SU-DHL-6 (cell line): ENCODE measurements at regions not wholly inside any gene's neighbourhood (a gene's known extent, or its start where the extent isn't known, plus 50 kb on each side); places are given as distances from the start of the nearest gene placed in this dataset.

Experiments
- H2AFZ ChIP-seq: fragments of 200-600 bp; sonication (generic); 2 replicates; pipeline ENCODE4 v1.6.1; 2014; ENCODE audit warnings: low read depth, mild to moderate bottlenecking, moderate library complexity, mixed read lengths, antibody characterized with exemption, low read length; ENCODE audit not compliant: severe bottlenecking
- H3F3A ChIP-seq: fragments of 200-600 bp; shearing (Covaris generic); 2 replicates; pipeline ENCODE4 v1.6.0; 2016; ENCODE audit warnings: antibody characterized with exemption, mild to moderate bottlenecking; ENCODE audit not compliant: insufficient read depth
- H3K27ac ChIP-seq: fragments of 200-600 bp; sonication (generic); 2 replicates; pipeline ENCODE4 v1.5.1; 2016; ENCODE audit warnings: low read depth, mild to moderate bottlenecking, low read length, moderate library complexity, mixed read lengths
- H3K27me3 ChIP-seq: fragments of 200-600 bp; sonication (generic), shearing (Covaris generic); 2 replicates; pipeline ENCODE4 v1.6.0; 2014; ENCODE audit warnings: mild to moderate bottlenecking, low read length
- H3K36me3 ChIP-seq: fragments of 200-600 bp; sonication (generic); 2 replicates; pipeline ENCODE4 v1.6.1; 2014; ENCODE audit warnings: mild to moderate bottlenecking, low read length, mixed read lengths
- H3K4me2 ChIP-seq: fragments of 300-600, 200-600 bp; shearing (Covaris generic), sonication (generic); 2 replicates; pipeline ENCODE4 v1.6.0; 2014; ENCODE audit warnings: low read length, low read depth, mild to moderate bottlenecking; ENCODE audit not compliant: poor library complexity, severe bottlenecking
- H3K4me3 ChIP-seq: fragments of 200-600 bp; sonication (generic); 2 replicates; pipeline ENCODE4 v1.5.1; 2014; ENCODE audit warnings: antibody characterized with exemption, low read length, mild to moderate bottlenecking, mixed read lengths; ENCODE audit not compliant: insufficient read depth, poor library complexity, severe bottlenecking
- H3K79me2 ChIP-seq: fragments of 200-600 bp; sonication (generic); 2 replicates; pipeline ENCODE4 v1.6.1; 2014; ENCODE audit warnings: mild to moderate bottlenecking, low read length, moderate library complexity; ENCODE audit not compliant: insufficient read depth
- H3K9ac ChIP-seq: fragments of 200-600 bp; sonication (generic); 2 replicates; pipeline ENCODE4 v1.7.0; 2014; ENCODE audit warnings: mild to moderate bottlenecking, low read length
- H3K9me2 ChIP-seq: fragments of 200-600 bp; sonication (generic); replicated peaks from 2 replicates; pipeline ENCODE4 v1.6.1; 2014; ENCODE audit warnings: low read length; ENCODE audit not compliant: insufficient read depth
- H3K9me3 ChIP-seq: fragments of 200-600 bp; sonication (generic); 2 replicates; pipeline ENCODE4 v1.6.1; 2014; ENCODE audit warnings: low read length, mixed read lengths; ENCODE audit not compliant: insufficient read depth
- H4K20me1 ChIP-seq: fragments of 200-600 bp; sonication (generic); 2 replicates; pipeline ENCODE4 v1.6.1; 2014; ENCODE audit warnings: low read depth, mild to moderate bottlenecking, antibody characterized with exemption, low read length, moderate library complexity, mixed read lengths
- EZH2phosphoT487 ChIP-seq: fragments of 200-600 bp; sonication (generic), shearing (Covaris generic); conservative IDR thresholded peaks from 2 replicates; pipeline ENCODE4 v1.6.1; 2018; ENCODE audit warnings: mild to moderate bottlenecking, antibody characterized with exemption, low read length, moderate library complexity, mixed read lengths
- TF ChIP-seq, protein P1 (sequence below): fragments of 200-600 bp; sonication (generic); IDR thresholded peaks from one replicate; pipeline ENCODE4 v1.5.1; 2017; ENCODE audit warnings: antibody characterized with exemption, mild to moderate bottlenecking, low read length, moderate library complexity; ENCODE audit not compliant: insufficient read depth, poor library complexity, severe bottlenecking

DNA sequence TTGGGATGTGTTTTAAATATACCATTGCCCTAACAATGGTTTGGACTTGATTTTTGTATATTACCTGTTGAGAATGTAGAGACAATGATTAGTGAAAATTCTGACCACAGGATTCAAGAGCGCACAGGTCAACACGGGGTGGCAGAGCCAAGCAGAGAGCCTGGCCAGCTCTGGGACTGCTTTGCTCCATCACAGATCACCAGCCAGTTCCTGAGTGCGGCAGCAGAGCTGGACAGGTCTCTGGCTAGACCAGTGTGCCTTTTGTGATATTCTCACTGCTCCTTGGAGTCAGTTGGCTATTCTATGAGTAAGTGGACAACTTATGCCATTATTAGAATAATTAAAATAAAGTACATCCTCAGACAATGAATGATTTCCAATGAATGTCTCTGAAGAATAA lies 351.2 kb upstream of the ATP10A start:
- no peaks in the 10 kb centered on the region for H3F3A ChIP-seq
- H3K36me3 ChIP-seq: no peaks in the 10 kb centered on the region
- no peaks in the 10 kb centered on the region for H3K9me2 ChIP-seq
- no peaks in the 10 kb centered on the region for H3K79me2 ChIP-seq
- no peak overlapping the region for H3K4me2 ChIP-seq
- no peaks in the 10 kb centered on the region for H4K20me1 ChIP-seq
- H3K9me3 ChIP-seq: no peaks in the 10 kb centered on the region
- H2AFZ ChIP-seq: no peak overlapping the region
- TF ChIP-seq EZH2phosphoT487: no peak
- TF ChIP-seq, protein P1, sequence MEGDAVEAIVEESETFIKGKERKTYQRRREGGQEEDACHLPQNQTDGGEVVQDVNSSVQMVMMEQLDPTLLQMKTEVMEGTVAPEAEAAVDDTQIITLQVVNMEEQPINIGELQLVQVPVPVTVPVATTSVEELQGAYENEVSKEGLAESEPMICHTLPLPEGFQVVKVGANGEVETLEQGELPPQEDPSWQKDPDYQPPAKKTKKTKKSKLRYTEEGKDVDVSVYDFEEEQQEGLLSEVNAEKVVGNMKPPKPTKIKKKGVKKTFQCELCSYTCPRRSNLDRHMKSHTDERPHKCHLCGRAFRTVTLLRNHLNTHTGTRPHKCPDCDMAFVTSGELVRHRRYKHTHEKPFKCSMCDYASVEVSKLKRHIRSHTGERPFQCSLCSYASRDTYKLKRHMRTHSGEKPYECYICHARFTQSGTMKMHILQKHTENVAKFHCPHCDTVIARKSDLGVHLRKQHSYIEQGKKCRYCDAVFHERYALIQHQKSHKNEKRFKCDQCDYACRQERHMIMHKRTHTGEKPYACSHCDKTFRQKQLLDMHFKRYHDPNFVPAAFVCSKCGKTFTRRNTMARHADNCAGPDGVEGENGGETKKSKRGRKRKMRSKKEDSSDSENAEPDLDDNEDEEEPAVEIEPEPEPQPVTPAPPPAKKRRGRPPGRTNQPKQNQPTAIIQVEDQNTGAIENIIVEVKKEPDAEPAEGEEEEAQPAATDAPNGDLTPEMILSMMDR: no peak
- H3K27ac ChIP-seq: no peak overlapping the region
- no peak overlapping the region for H3K4me3 ChIP-seq
- no peaks in the 10 kb centered on the region; the same call in 1 of the 2 replicates for H3K27me3 ChIP-seq
- H3K9ac ChIP-seq: no peak overlapping the region

DNA sequence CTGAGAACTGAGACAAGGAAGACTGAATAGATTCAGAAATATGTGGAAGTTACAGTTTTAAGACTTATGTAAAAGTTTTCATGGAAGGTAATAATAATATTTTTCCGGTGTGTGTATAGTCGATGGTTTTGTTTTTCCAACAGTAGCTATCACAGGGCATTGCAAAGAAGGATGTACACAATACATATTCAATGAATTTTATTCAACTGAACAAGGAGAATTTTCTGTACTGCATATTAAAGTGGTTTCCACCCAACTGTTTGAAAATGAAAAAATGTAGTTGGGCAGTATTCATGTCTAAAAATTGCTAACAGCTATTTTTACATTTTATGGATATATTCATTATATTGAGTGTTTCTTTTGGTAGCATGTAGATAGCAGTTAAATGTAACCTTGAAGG lies 350.3 kb upstream of the ATP10A start:
- Histone ChIP-seq H3K79me2 (no peaks in the 10 kb centered on the region), H3K9me3 (no peaks in the 10 kb centered on the region), H2AFZ (no peak overlapping the region), H4K20me1 (no peaks in the 10 kb centered on the region), H3K9me2 (no peaks in the 10 kb centered on the region), H3K4me3 (no peak overlapping the region), H3F3A (no peaks in the 10 kb centered on the region), H3K36me3 (no peaks in the 10 kb centered on the region), H3K27me3 (no peaks in the 10 kb centered on the region; the same call in 1 of the 2 replicates), H3K4me2 (no peak overlapping the region), H3K27ac (no peak overlapping the region), H3K9ac (no peak overlapping the region)
- TF ChIP-seq, protein P1: no peak
- no peak for TF ChIP-seq EZH2phosphoT487

DNA sequence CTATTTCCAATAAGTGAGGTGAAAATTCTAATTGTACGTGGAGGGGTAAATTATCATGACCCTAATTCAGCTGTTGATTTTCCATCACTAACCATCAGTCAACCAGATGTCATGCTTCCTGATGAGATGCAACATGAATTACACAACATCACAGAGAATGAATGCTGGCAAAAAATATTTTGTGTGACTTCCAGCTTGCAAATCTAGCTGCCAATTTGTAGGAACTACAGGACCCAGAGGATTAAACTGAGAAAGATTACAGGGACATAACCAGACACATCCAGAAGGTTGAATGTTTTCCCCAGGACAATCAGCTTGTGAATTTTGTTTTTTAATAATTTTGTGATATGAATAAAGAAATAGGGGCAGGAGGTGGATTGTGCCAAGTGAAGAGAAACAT lies 349.0 kb upstream of the ATP10A start:
- Histone ChIP-seq H3F3A (no peaks in the 10 kb centered on the region), H3K79me2 (no peaks in the 10 kb centered on the region), H3K9ac (no peak overlapping the region), H4K20me1 (no peaks in the 10 kb centered on the region), H2AFZ (no peak overlapping the region), H3K4me3 (no peak overlapping the region), H3K27me3 (no peaks in the 10 kb centered on the region), H3K9me3 (no peaks in the 10 kb centered on the region), H3K4me2 (no peak overlapping the region), H3K36me3 (no peaks in the 10 kb centered on the region), H3K27ac (no peak overlapping the region), H3K9me2 (no peaks in the 10 kb centered on the region)
- no peak for TF ChIP-seq EZH2phosphoT487
- TF ChIP-seq, protein P1: no peak
